HEK293 (cell line): ENCODE measurements at regions not wholly inside any gene's neighbourhood (a gene's known extent, or its start where the extent isn't known, plus 50 kb on each side); places are given as distances from the start of the nearest gene placed in this dataset.

Source experiments
- CTCF ChIA-PET: fragments of 350-600 bp; formaldehyde crosslinking; extraction: SDS; loops from one replicate; lab custom pipeline; 2021; ENCODE audit warnings: antibody characterized with exemption; lab: Yijun Ruan, JAX
- POLR2A ChIA-PET: fragments of 300-600 bp; formaldehyde crosslinking; extraction: SDS; loops from one replicate; lab custom pipeline; 2020; ENCODE audit warnings: antibody characterized with exemption, inconsistent platforms; lab: Yijun Ruan, JAX
- H3K27ac ChIP-seq: fragments of 200-500 bp; sonication (Bioruptor generic); 2 replicates; pipeline ENCODE4 v1.5.1; 2014; ENCODE audit warnings: low read depth, low read length, control low read depth, inconsistent platforms; ENCODE audit errors: extremely low read depth
- H3K36me3 ChIP-seq, 2 experiments: fragments of 200-500 bp in 1 of 2; sonication (Bioruptor generic) in 1 of 2; 1 replicate in 1 of 2; 2 replicates in 1 of 2; pipeline ENCODE4 v1.5.1; 2014 to 2017; ENCODE audit warnings: inconsistent platforms in 2 of 2, low read length in 2 of 2; ENCODE audit not compliant: control insufficient read depth in 2 of 2, insufficient read depth in 1 of 2
- H3K4me1 ChIP-seq: fragments of 200-500 bp; sonication (Bioruptor generic); 2 replicates; pipeline ENCODE4 v1.5.1; 2014; ENCODE audit warnings: mild to moderate bottlenecking, low read length, inconsistent platforms; ENCODE audit not compliant: control insufficient read depth, insufficient read depth
- H3K4me3 ChIP-seq: 2 replicates; pipeline ENCODE4 v1.5.1; 2011; ENCODE audit warnings: low read depth, mild to moderate bottlenecking, control low read depth, low read length, moderate library complexity
- H3K9me3 ChIP-seq: fragments of 200-500 bp; sonication (Bioruptor generic); 2 replicates; pipeline ENCODE4 v1.5.1; 2014; ENCODE audit warnings: low read depth, low read length, inconsistent platforms; ENCODE audit not compliant: control insufficient read depth, insufficient read depth
- CTCF ChIP-seq: fragments of 450-650 bp; formaldehyde crosslinking; IDR thresholded peaks from 2 replicates; pipeline ENCODE4 v1.5.1; 2016; ENCODE audit warnings: missing biosample characterization, missing genetic modification characterization
- HOXA7 ChIP-seq: sonication (generic); formaldehyde crosslinking; IDR thresholded peaks from 2 replicates; pipeline ENCODE4 v1.8.1; 2022; ENCODE audit warnings: missing genetic modification reagents, borderline replicate concordance
- KLF9 ChIP-seq: fragments of 450-650 bp; formaldehyde crosslinking; IDR thresholded peaks from 2 replicates; pipeline ENCODE4 v1.5.1; 2016; ENCODE audit warnings: missing biosample characterization, missing genetic modification characterization, low read depth
- MEIS1 ChIP-seq: sonication (generic); formaldehyde crosslinking; IDR thresholded peaks from 2 replicates; pipeline ENCODE4 v1.8.1; 2022; ENCODE audit warnings: missing genetic modification reagents, mild to moderate bottlenecking, borderline replicate concordance
- SP3 ChIP-seq: fragments of 450-650 bp; formaldehyde crosslinking; IDR thresholded peaks from 2 replicates; pipeline ENCODE4 v1.5.1; 2016; ENCODE audit warnings: missing biosample characterization, missing genetic modification characterization
- ZBTB17 ChIP-seq: fragments of 450-650 bp; formaldehyde crosslinking; IDR thresholded peaks from 2 replicates; pipeline ENCODE4 v1.5.1; 2016; ENCODE audit warnings: missing biosample characterization, missing genetic modification characterization
- ZBTB20 ChIP-seq: fragments of 450-650 bp; formaldehyde crosslinking; IDR thresholded peaks from 2 replicates; pipeline ENCODE4 v1.5.1; 2016; ENCODE audit warnings: missing biosample characterization, missing genetic modification characterization
- ZBTB7A ChIP-seq: fragments of 450-650 bp; formaldehyde crosslinking; IDR thresholded peaks from 2 replicates; pipeline ENCODE4 v1.5.1; 2016; ENCODE audit warnings: low read depth, missing biosample characterization, missing genetic modification characterization
- ZNF121 ChIP-seq: fragments of 450-650 bp; formaldehyde crosslinking; IDR thresholded peaks from 2 replicates; pipeline ENCODE4 v1.5.1; 2016; ENCODE audit warnings: missing biosample characterization, missing genetic modification characterization
- ZNF19 ChIP-seq: fragments of 450-650 bp; formaldehyde crosslinking; IDR thresholded peaks from 2 replicates; pipeline ENCODE4; 2016; ENCODE audit warnings: missing biosample characterization, missing genetic modification characterization, low read depth
- ZNF2 ChIP-seq: fragments of 450-650 bp; formaldehyde crosslinking; IDR thresholded peaks from 2 replicates; pipeline ENCODE4 v1.5.1; 2016; ENCODE audit warnings: missing biosample characterization, missing genetic modification characterization
- ZNF24 ChIP-seq: fragments of 450-650 bp; formaldehyde crosslinking; IDR thresholded peaks from 2 replicates; pipeline ENCODE4 v1.5.1; 2016; ENCODE audit warnings: missing biosample characterization, missing genetic modification characterization
- ZNF341 ChIP-seq: fragments of 450-650 bp; formaldehyde crosslinking; IDR thresholded peaks from 2 replicates; pipeline ENCODE4; 2016; ENCODE audit warnings: low read depth, missing biosample characterization, missing genetic modification characterization
- ZNF350 ChIP-seq: fragments of 450-650 bp; formaldehyde crosslinking; IDR thresholded peaks from 2 replicates; pipeline ENCODE4 v1.5.0; 2017; ENCODE audit warnings: missing biosample characterization, mild to moderate bottlenecking, missing genetic modification characterization
- ZNF354C ChIP-seq: fragments of 450-650 bp; formaldehyde crosslinking; IDR thresholded peaks from 2 replicates; pipeline ENCODE4 v1.5.1; 2016; ENCODE audit warnings: missing biosample characterization, missing genetic modification characterization, low read depth, borderline replicate concordance
- ZNF585B ChIP-seq: fragments of 450-650 bp; formaldehyde crosslinking; IDR thresholded peaks from 2 replicates; pipeline ENCODE4 v1.5.1; 2016; ENCODE audit warnings: missing biosample characterization, missing genetic modification characterization
- ZNF626 ChIP-seq: fragments of 450-650 bp; sonication (Bioruptor Pico); formaldehyde crosslinking; IDR thresholded peaks from 2 replicates; pipeline ENCODE4 v1.5.1; 2018; ENCODE audit warnings: missing biosample characterization, missing genetic modification characterization, inconsistent platforms
- ZNF658 ChIP-seq: fragments of 450-650 bp; formaldehyde crosslinking; IDR thresholded peaks from 2 replicates; pipeline ENCODE4; 2016; ENCODE audit warnings: missing biosample characterization, missing genetic modification characterization
- ZNF792 ChIP-seq: fragments of 450-650 bp; formaldehyde crosslinking; IDR thresholded peaks from 2 replicates; pipeline ENCODE4 v1.5.1; 2016; ENCODE audit warnings: missing biosample characterization, missing genetic modification characterization
- ZSCAN16 ChIP-seq: fragments of 450-650 bp; formaldehyde crosslinking; IDR thresholded peaks from 2 replicates; pipeline ENCODE4 v1.5.1; 2016; ENCODE audit warnings: missing biosample characterization, missing genetic modification characterization
- TF ChIP-seq, protein P1 (sequence below): fragments of 450-650 bp; formaldehyde crosslinking; conservative IDR thresholded peaks from 2 replicates; pipeline ENCODE4 v1.5.1; 2016; ENCODE audit warnings: low read depth, missing biosample characterization, missing genetic modification characterization
- TF ChIP-seq, protein P2 (sequence below): fragments of 450-650 bp; formaldehyde crosslinking; IDR thresholded peaks from 2 replicates; pipeline ENCODE4 v1.5.1; 2017; ENCODE audit warnings: missing biosample characterization, missing genetic modification characterization
- TF ChIP-seq, protein P3 (sequence below): fragments of 450-650 bp; formaldehyde crosslinking; IDR thresholded peaks from 2 replicates; pipeline ENCODE4 v1.5.1; 2017; ENCODE audit warnings: missing biosample characterization, missing genetic modification characterization
- TF ChIP-seq, protein P4 (sequence below): fragments of 450-650 bp; formaldehyde crosslinking; IDR thresholded peaks from 2 replicates; pipeline ENCODE4 v1.5.1; 2016; ENCODE audit warnings: missing biosample characterization, missing genetic modification characterization, low read depth

- TF ChIP-seq MEIS1 (CRISPR knock-in tag) (no peak), CTCF (tag by site-specific recombination) (no peak)
- TF ChIP-seq, protein P1, sequence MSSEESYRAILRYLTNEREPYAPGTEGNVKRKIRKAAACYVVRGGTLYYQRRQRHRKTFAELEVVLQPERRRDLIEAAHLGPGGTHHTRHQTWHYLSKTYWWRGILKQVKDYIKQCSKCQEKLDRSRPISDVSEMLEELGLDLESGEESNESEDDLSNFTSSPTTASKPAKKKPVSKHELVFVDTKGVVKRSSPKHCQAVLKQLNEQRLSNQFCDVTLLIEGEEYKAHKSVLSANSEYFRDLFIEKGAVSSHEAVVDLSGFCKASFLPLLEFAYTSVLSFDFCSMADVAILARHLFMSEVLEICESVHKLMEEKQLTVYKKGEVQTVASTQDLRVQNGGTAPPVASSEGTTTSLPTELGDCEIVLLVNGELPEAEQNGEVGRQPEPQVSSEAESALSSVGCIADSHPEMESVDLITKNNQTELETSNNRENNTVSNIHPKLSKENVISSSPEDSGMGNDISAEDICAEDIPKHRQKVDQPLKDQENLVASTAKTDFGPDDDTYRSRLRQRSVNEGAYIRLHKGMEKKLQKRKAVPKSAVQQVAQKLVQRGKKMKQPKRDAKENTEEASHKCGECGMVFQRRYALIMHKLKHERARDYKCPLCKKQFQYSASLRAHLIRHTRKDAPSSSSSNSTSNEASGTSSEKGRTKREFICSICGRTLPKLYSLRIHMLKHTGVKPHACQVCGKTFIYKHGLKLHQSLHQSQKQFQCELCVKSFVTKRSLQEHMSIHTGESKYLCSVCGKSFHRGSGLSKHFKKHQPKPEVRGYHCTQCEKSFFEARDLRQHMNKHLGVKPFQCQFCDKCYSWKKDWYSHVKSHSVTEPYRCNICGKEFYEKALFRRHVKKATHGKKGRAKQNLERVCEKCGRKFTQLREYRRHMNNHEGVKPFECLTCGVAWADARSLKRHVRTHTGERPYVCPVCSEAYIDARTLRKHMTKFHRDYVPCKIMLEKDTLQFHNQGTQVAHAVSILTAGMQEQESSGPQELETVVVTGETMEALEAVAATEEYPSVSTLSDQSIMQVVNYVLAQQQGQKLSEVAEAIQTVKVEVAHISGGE: no peak
Measured at GRCh38 chr20:48100483-48100882, 315.2 kb upstream of the SULF2 start (continued).

- H3K27ac ChIP-seq: no peak overlapping the region
- TF ChIP-seq ZNF341 (peak; percentile 16; the same call in 1 of the 2 replicates), ZNF658 (tag by site-specific recombination) (no peak)
- H3K4me3 ChIP-seq: no peak overlapping the region
- CTCF ChIA-PET: interaction anchor here (1.1 kb wide), 1 partner anchor 46 kb away, joined by 3 read pairs; no protein-coding TSS in a partner anchor
- H3K36me3 ChIP-seq: no peaks in the 10 kb centered on the region
- POLR2A ChIA-PET: no interaction called here
- no peaks in the 10 kb centered on the region for H3K4me1 ChIP-seq
- no peaks in the 10 kb centered on the region for H3K9me3 ChIP-seq
Measured at GRCh38 chr20:48098866-48099265, 313.6 kb upstream of the SULF2 start.

DNA sequence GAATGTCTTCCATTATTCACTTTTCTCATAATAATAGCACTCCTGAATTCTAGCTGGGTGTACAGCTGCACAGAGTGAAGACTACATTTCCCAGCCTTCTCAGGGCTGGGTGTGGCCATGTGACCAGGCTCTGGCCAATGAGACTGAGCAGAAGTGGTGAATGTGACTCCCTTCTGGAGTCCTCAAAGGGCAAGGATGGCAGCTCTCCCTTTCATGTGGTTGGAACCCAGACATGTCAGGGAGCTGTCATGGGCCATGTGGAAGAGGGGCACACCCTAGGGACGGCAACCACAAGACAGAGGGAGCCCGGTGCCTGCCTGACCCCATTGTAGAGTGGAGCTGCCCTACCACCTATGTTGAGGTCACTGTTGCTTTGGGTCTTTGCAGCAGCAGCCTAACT lies 312.8 kb upstream of the SULF2 start:
- POLR2A ChIA-PET: no interaction called here

More for the DNA sequence above, 312.8 kb upstream of the SULF2 start:
- TF ChIP-seq ZNF354C (tag by site-specific recombination): no peak
- TF ChIP-seq ZNF792: no peak
- no peak for TF ChIP-seq ZBTB7A (tag by site-specific recombination)
- TF ChIP-seq ZNF2 (tag by site-specific recombination): no peak
- TF ChIP-seq, protein P2, sequence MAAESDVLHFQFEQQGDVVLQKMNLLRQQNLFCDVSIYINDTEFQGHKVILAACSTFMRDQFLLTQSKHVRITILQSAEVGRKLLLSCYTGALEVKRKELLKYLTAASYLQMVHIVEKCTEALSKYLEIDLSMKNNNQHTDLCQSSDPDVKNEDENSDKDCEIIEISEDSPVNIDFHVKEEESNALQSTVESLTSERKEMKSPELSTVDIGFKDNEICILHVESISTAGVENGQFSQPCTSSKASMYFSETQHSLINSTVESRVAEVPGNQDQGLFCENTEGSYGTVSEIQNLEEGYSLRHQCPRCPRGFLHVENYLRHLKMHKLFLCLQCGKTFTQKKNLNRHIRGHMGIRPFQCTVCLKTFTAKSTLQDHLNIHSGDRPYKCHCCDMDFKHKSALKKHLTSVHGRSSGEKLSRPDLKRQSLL (tag by site-specific recombination): no peak
- no peak for TF ChIP-seq ZSCAN16
- no peak for TF ChIP-seq ZNF121
- TF ChIP-seq ZNF350: no peak
- no peak for TF ChIP-seq HOXA7 (CRISPR knock-in tag)
- no peak for TF ChIP-seq KLF9 (tag by site-specific recombination)
- TF ChIP-seq, protein P3, sequence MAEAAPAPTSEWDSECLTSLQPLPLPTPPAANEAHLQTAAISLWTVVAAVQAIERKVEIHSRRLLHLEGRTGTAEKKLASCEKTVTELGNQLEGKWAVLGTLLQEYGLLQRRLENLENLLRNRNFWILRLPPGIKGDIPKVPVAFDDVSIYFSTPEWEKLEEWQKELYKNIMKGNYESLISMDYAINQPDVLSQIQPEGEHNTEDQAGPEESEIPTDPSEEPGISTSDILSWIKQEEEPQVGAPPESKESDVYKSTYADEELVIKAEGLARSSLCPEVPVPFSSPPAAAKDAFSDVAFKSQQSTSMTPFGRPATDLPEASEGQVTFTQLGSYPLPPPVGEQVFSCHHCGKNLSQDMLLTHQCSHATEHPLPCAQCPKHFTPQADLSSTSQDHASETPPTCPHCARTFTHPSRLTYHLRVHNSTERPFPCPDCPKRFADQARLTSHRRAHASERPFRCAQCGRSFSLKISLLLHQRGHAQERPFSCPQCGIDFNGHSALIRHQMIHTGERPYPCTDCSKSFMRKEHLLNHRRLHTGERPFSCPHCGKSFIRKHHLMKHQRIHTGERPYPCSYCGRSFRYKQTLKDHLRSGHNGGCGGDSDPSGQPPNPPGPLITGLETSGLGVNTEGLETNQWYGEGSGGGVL (tag by site-specific recombination): no peak
- TF ChIP-seq ZBTB17 (tag by site-specific recombination): no peak
- no peak for TF ChIP-seq ZBTB20 (tag by site-specific recombination)
- TF ChIP-seq ZNF19 (tag by site-specific recombination): no peak
- no peak for TF ChIP-seq ZNF24 (tag by site-specific recombination)
- no peak for TF ChIP-seq ZNF626 (tag by site-specific recombination)
- TF ChIP-seq ZNF585B (tag by site-specific recombination): no peak
- no peak for TF ChIP-seq SP3 (tag by site-specific recombination)
- TF ChIP-seq, protein P4, sequence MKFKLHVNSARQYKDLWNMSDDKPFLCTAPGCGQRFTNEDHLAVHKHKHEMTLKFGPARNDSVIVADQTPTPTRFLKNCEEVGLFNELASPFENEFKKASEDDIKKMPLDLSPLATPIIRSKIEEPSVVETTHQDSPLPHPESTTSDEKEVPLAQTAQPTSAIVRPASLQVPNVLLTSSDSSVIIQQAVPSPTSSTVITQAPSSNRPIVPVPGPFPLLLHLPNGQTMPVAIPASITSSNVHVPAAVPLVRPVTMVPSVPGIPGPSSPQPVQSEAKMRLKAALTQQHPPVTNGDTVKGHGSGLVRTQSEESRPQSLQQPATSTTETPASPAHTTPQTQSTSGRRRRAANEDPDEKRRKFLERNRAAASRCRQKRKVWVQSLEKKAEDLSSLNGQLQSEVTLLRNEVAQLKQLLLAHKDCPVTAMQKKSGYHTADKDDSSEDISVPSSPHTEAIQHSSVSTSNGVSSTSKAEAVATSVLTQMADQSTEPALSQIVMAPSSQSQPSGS (tag by site-specific recombination): no peak
- Histone ChIP-seq H3K36me3 (no peaks in the 10 kb centered on the region), H3K4me3 (no peak overlapping the region), H3K27ac (no peak overlapping the region), H3K9me3 (no peaks in the 10 kb centered on the region), H3K4me1 (no peaks in the 10 kb centered on the region)
- CTCF ChIA-PET: interaction anchor here (1.1 kb wide), 1 partner anchor 47 kb away, joined by 3 read pairs; no protein-coding TSS in a partner anchor
